ENCODE measurements at regions not wholly inside any gene's neighbourhood (a gene's known extent, or its start where the extent isn't known, plus 50 kb on each side); places are given as distances from the start of the nearest gene placed in this dataset.
"Not testable (repeated sequence)": the region's sequence is repeated elsewhere in the genome, so short reads cannot be mapped to it uniquely, and the experiment has no call there.

GRCh38 chr3:104941785-104942184 is 424.9 kb upstream of the ALCAM start:
- TF ChIP-seq POLR2A (IDR thresholded peaks at IDR 0.05) (no peak), CTCF (IDR thresholded peaks at IDR 0.05) (no peak)
- H3K27ac ChIP-seq = no peak overlapping the region
- H3K4me1 ChIP-seq (replicated peaks in 1 of 2) = no peaks in the 10 kb centered on the region
- no peak for DNase-seq
- intact Hi-C loops (cut with DNase I) = no loop called here
- H3K36me3 ChIP-seq (replicated peaks in 1 of 2) = no peaks in the 10 kb centered on the region
- H3K27me3 ChIP-seq = no peaks in the 10 kb centered on the region
- WGBS, 4 donors = 71 to 92% (median 79%) methylated on average over 1 of the region's 1 CpG
- no peaks in the 10 kb centered on the region for H3K9me3 ChIP-seq (replicated peaks in 1 of 3)
- H3K4me3 ChIP-seq = no peak overlapping the region

GRCh38 chr3:104943974-104944373 is 422.7 kb upstream of the ALCAM start:
- DNase-seq = no peak
- H3K4me1 ChIP-seq (replicated peaks in 1 of 2) = no peaks in the 10 kb centered on the region
- TF ChIP-seq CTCF (IDR thresholded peaks at IDR 0.05) = no peak
- H3K9me3 ChIP-seq (replicated peaks in 1 of 3) = no peaks in the 10 kb centered on the region
- H3K27ac ChIP-seq = no peak overlapping the region
- no peaks in the 10 kb centered on the region for H3K36me3 ChIP-seq (replicated peaks in 1 of 2)
- H3K27me3 ChIP-seq = no peaks in the 10 kb centered on the region
- H3K4me3 ChIP-seq = no peak overlapping the region
- 50 to 81% (median 59%) methylated on average over 1 of the region's 1 CpG for WGBS, 4 donors
- intact Hi-C loops (cut with DNase I) = no loop called here

GRCh38 chr3:104947943-104948342 is 418.8 kb upstream of the ALCAM start:
- H3K4me1 ChIP-seq (replicated peaks in 1 of 2) = no peaks in the 10 kb centered on the region
- WGBS, 4 donors = 40 to 69% (median 40%) methylated on average over 3 of the region's 3 CpGs
- H3K27me3 ChIP-seq = no peaks in the 10 kb centered on the region
- DNase-seq = no peak
- TF ChIP-seq CTCF (IDR thresholded peaks at IDR 0.05) (no peak), POLR2A (IDR thresholded peaks at IDR 0.05) (no peak)
- no peaks in the 10 kb centered on the region for H3K9me3 ChIP-seq (replicated peaks in 1 of 3)
- H3K27ac ChIP-seq = no peak overlapping the region
- intact Hi-C loops (cut with DNase I) = no loop called here
- no peak overlapping the region for H3K4me3 ChIP-seq
- no peaks in the 10 kb centered on the region for H3K36me3 ChIP-seq (replicated peaks in 1 of 2)

GRCh38 chr3:104949810-104950209 is 416.9 kb upstream of the ALCAM start:
- intact Hi-C loops (cut with DNase I); H3K9me3 ChIP-seq (replicated peaks in 1 of 3); DNase-seq; H3K4me3 ChIP-seq; H3K36me3 ChIP-seq (replicated peaks in 1 of 2); H3K4me1 ChIP-seq (replicated peaks in 1 of 2); H3K27ac ChIP-seq; H3K27me3 ChIP-seq: not testable (repeated sequence)
- WGBS, 4 donors = 70 to 77% (median 73%) methylated on average over 4 of the region's 4 CpGs

GRCh38 chr3:104951426-104951825 is 415.3 kb upstream of the ALCAM start:
- no peak for TF ChIP-seq POLR2A (IDR thresholded peaks at IDR 0.05)
- TF ChIP-seq CTCF (IDR thresholded peaks at IDR 0.05) = no peak
- no peaks in the 10 kb centered on the region for H3K36me3 ChIP-seq (replicated peaks in 1 of 2)
- H3K27ac ChIP-seq = no peak overlapping the region
- no peak for DNase-seq
- no peaks in the 10 kb centered on the region for H3K27me3 ChIP-seq
- WGBS, 4 donors = 79 to 93% (median 91%) methylated on average over 2 of the region's 2 CpGs
- no peak overlapping the region for H3K4me3 ChIP-seq
- no peaks in the 10 kb centered on the region for H3K4me1 ChIP-seq (replicated peaks in 1 of 2)
- intact Hi-C loops (cut with DNase I) = no loop called here
- no peaks in the 10 kb centered on the region for H3K9me3 ChIP-seq (replicated peaks in 1 of 3)
